ENCODE measurements at regions not wholly inside any gene's neighbourhood (a gene's known extent, or its start where the extent isn't known, plus 50 kb on each side); places are given as distances from the start of the nearest gene placed in this dataset.
A peak's percentile ranks its signal among the peaks of the same experiment; 100 is the strongest.
"Not testable (repeated sequence)": the region's sequence is repeated elsewhere in the genome, so short reads cannot be mapped to it uniquely, and the experiment has no call there.

DNA sequence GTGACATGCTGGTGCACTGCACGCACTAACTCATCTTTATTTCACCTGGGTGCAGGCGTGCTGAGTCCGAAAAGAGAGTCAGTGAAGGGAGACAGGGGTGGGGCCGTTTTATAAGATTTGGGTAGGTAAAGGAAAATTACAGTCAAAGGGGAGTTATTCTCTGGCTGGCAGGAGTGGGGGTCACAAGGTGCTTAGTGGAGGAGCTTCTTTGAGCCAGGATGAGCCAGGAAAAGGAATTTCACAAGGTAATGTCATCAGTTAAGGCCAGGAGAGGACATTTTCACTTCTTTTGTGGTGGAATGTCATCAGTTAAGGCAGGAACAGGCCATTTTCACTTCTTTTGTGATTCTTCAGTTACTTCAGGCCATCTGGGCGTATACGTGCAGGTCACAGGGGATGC is 1734.9 kb downstream of the SLITRK5 start:
- not testable (repeated sequence) for H3K4me2 ChIP-seq (ENCODE audit: low read depth, low read length, poor library complexity, severe bottlenecking); DNase-seq; H3K9ac ChIP-seq (ENCODE audit: low read length); H3K4me3 ChIP-seq (ENCODE audit: low read length); H3K27ac ChIP-seq (ENCODE audit: low read length); H3K79me2 ChIP-seq (ENCODE audit: low read length); H3K9me2 ChIP-seq (replicated peaks; ENCODE audit: insufficient read depth, low read length); H2AFZ ChIP-seq (ENCODE audit: low read length); H3K36me3 ChIP-seq (ENCODE audit: insufficient read depth, low read length); H3K27me3 ChIP-seq (ENCODE audit: low read length); H4K20me1 ChIP-seq (ENCODE audit: insufficient read depth, low read depth, low read length); H3K9me3 ChIP-seq (ENCODE audit: low read length); H3K4me1 ChIP-seq (ENCODE audit: low read length)

DNA sequence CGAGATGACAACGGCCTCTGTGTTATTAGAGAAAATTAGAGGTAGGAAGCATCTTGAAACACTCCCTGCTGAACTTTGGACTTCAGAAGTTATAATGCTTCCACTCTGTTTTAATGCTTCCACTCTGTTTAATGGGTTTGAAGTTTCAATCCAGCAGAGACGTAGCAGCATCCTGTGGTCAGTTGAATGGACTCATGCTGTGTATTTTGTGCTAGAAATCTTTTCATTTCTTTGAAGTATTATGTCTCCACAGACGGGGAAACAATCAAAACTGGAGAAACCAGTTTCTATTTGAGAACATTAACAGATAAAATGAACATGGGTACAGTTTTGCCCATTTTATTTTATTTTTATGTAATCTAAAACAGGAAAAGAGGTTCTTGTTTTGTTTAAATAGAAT is 1736.2 kb downstream of the SLITRK5 start:
- Histone ChIP-seq H2AFZ (ENCODE audit: low read length) (peak overlapping the region; percentile 87), H3K9me3 (ENCODE audit: low read length) (no peaks in the 10 kb centered on the region), H3K36me3 (ENCODE audit: insufficient read depth, low read length) (no peaks in the 10 kb centered on the region), H3K27ac (ENCODE audit: low read length) (no peak overlapping the region), H3K79me2 (ENCODE audit: low read length) (no peaks in the 10 kb centered on the region), H3K27me3 (ENCODE audit: low read length) (no peaks in the 10 kb centered on the region), H3K9ac (ENCODE audit: low read length) (no peak overlapping the region), H4K20me1 (ENCODE audit: insufficient read depth, low read depth, low read length) (no peaks in the 10 kb centered on the region), H3K9me2 (replicated peaks; ENCODE audit: insufficient read depth, low read length) (no peaks in the 10 kb centered on the region), H3K4me3 (ENCODE audit: low read length) (no peak overlapping the region), H3K4me1 (ENCODE audit: low read length) (peaks cover 6% of the 10 kb centered on the region; the same call in 1 of the 2 replicates), H3K4me2 (ENCODE audit: low read depth, low read length, poor library complexity, severe bottlenecking) (no peak overlapping the region)
- no peak for DNase-seq

DNA sequence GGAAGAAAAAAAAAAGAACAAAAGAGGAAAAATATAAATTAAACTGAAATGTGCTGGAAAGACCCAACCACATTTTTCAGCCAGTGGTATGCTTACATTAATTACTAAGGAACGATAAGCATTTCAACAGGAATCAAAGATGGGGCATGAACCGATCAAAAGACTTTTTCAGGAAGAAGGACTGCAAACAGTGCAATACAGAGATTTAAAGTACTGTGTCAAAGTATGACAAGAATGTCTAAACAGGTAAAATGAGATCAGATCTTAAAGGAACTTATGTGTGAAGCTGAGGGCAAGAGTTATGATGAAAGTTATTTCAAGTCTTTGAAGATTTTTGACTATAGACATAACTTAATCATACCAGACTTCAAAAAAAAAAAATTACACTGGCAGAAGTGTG is 1761.8 kb downstream of the SLITRK5 start:
- no peak for DNase-seq
- H3K36me3 ChIP-seq (ENCODE audit: insufficient read depth, low read length) = no peaks in the 10 kb centered on the region
- H3K27ac ChIP-seq (ENCODE audit: low read length) = no peak overlapping the region
- H3K4me2 ChIP-seq (ENCODE audit: low read depth, low read length, poor library complexity, severe bottlenecking) = no peak overlapping the region
- peak overlapping the region; percentile 3; the same call in 1 of the 2 replicates for H2AFZ ChIP-seq (ENCODE audit: low read length)
- H3K9me2 ChIP-seq (replicated peaks; ENCODE audit: insufficient read depth, low read length) = no peaks in the 10 kb centered on the region
- no peaks in the 10 kb centered on the region for H3K27me3 ChIP-seq (ENCODE audit: low read length)
- H4K20me1 ChIP-seq (ENCODE audit: insufficient read depth, low read depth, low read length) = no peaks in the 10 kb centered on the region
- H3K79me2 ChIP-seq (ENCODE audit: low read length) = no peaks in the 10 kb centered on the region
- no peaks in the 10 kb centered on the region for H3K4me1 ChIP-seq (ENCODE audit: low read length)
- H3K9me3 ChIP-seq (ENCODE audit: low read length) = 0 out of 2 replicates have a peak, but pooled peaks cover 3% of the 10 kb centered on the region
- H3K4me3 ChIP-seq (ENCODE audit: low read length) = no peak overlapping the region
- no peak overlapping the region for H3K9ac ChIP-seq (ENCODE audit: low read length)

DNA sequence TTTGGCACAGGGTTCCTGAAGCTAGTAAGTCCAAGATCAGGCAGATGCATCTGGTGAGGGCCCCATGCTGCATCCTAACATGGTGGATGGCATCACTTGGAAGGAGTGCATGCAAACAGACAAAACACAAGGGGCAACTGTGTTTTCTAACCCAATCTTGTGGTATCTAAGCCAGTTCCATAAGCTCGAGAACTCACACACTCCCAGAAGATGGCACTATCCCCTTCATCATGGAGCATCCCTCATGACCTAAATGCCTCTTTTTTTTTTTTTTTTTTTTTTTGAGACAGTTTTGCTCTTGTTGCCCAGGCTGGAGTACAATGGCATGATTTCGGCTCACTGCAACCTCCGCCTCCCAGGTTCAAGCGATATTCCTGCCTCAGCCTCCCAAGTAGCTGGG is 1763.5 kb downstream of the SLITRK5 start:
- not testable (repeated sequence) for H3K4me3 ChIP-seq (ENCODE audit: low read length); H3K9ac ChIP-seq (ENCODE audit: low read length); H3K9me2 ChIP-seq (replicated peaks; ENCODE audit: insufficient read depth, low read length); H3K27ac ChIP-seq (ENCODE audit: low read length); H3K36me3 ChIP-seq (ENCODE audit: insufficient read depth, low read length); H3K4me2 ChIP-seq (ENCODE audit: low read depth, low read length, poor library complexity, severe bottlenecking); H4K20me1 ChIP-seq (ENCODE audit: insufficient read depth, low read depth, low read length); H3K9me3 ChIP-seq (ENCODE audit: low read length); H2AFZ ChIP-seq (ENCODE audit: low read length); H3K27me3 ChIP-seq (ENCODE audit: low read length); H3K4me1 ChIP-seq (ENCODE audit: low read length); H3K79me2 ChIP-seq (ENCODE audit: low read length)
- DNase-seq = peak; percentile 45

DNA sequence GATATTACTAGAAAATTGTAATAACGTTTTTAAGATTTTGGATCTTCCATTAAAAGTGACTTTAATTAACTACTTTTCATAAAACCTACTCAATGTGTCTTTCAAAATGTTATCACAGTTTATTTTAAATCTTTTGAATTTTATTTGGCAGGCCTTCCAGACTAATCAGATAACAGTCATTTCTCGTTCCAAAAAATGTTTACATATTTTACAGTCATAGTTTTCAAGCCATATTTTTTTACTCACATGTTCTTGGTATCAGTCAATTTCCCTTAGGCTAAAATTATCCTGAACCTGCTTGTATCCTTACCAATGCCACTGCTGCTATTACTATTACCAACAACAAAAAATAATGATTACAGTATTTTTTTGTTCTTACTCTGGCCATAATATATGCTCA is 1783.5 kb downstream of the SLITRK5 start:
- Histone ChIP-seq H3K4me2 (ENCODE audit: low read depth, low read length, poor library complexity, severe bottlenecking) (no peak overlapping the region), H3K36me3 (ENCODE audit: insufficient read depth, low read length) (no peaks in the 10 kb centered on the region), H3K4me1 (ENCODE audit: low read length) (no peaks in the 10 kb centered on the region), H3K27ac (ENCODE audit: low read length) (no peak overlapping the region), H2AFZ (ENCODE audit: low read length) (peak overlapping the region; percentile 84; the same call in 1 of the 2 replicates), H3K9me3 (ENCODE audit: low read length) (no peaks in the 10 kb centered on the region), H3K9me2 (replicated peaks; ENCODE audit: insufficient read depth, low read length) (no peaks in the 10 kb centered on the region), H4K20me1 (ENCODE audit: insufficient read depth, low read depth, low read length) (no peaks in the 10 kb centered on the region), H3K79me2 (ENCODE audit: low read length) (no peaks in the 10 kb centered on the region), H3K4me3 (ENCODE audit: low read length) (no peak overlapping the region), H3K27me3 (ENCODE audit: low read length) (no peaks in the 10 kb centered on the region), H3K9ac (ENCODE audit: low read length) (no peak overlapping the region)
- DNase-seq = no peak

DNA sequence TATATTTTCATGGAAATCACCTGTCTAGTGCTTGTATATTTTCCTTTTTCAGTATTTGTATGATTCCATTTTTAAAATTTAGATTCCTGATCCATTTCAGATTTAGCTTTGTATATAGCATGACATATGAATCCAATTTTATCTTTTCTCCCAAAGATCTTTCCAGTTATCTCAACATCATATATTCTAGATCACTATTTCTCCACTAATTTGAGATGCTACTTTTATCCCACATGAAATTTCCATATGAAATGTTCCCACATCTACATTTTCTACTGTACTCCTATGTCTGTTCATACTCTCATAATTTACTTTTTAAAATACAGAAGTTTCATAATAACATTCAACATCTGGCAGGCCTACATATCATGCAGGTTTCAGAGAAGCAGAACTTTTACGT is 1784.1 kb downstream of the SLITRK5 start:
- Histone ChIP-seq H3K9me3 (ENCODE audit: low read length) (no peaks in the 10 kb centered on the region), H3K79me2 (ENCODE audit: low read length) (no peaks in the 10 kb centered on the region), H3K27ac (ENCODE audit: low read length) (no peak overlapping the region), H3K36me3 (ENCODE audit: insufficient read depth, low read length) (no peaks in the 10 kb centered on the region), H3K27me3 (ENCODE audit: low read length) (no peaks in the 10 kb centered on the region), H3K4me1 (ENCODE audit: low read length) (no peaks in the 10 kb centered on the region), H3K9ac (ENCODE audit: low read length) (no peak overlapping the region), H3K4me3 (ENCODE audit: low read length) (no peak overlapping the region), H3K4me2 (ENCODE audit: low read depth, low read length, poor library complexity, severe bottlenecking) (no peak overlapping the region), H2AFZ (ENCODE audit: low read length) (peak overlapping the region; percentile 84), H3K9me2 (replicated peaks; ENCODE audit: insufficient read depth, low read length) (no peaks in the 10 kb centered on the region), H4K20me1 (ENCODE audit: insufficient read depth, low read depth, low read length) (no peaks in the 10 kb centered on the region)
- no peak for DNase-seq

DNA sequence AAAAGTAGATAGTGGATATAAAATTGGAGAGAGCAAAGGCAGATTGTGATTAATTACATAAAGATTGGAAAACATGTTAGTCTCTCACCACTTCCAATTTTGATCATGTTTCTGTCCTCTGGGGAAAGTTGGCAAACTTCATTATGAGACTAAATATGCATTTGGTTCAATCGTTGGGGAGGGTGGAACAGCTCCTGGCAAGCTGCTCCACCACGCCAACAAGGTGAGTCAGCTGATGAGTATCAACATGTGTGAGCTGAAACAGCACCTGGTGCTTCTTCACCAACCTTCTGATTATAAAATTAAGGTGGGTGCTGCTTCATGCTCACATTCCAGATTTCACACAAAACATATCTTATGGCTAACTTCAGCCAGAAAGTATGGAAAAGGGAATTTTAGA is 1784.6 kb downstream of the SLITRK5 start:
- Histone ChIP-seq H3K9me2 (replicated peaks; ENCODE audit: insufficient read depth, low read length) (no peaks in the 10 kb centered on the region), H3K4me3 (ENCODE audit: low read length) (no peak overlapping the region), H3K4me2 (ENCODE audit: low read depth, low read length, poor library complexity, severe bottlenecking) (no peak overlapping the region), H3K79me2 (ENCODE audit: low read length) (no peaks in the 10 kb centered on the region), H3K9ac (ENCODE audit: low read length) (no peak overlapping the region), H3K27ac (ENCODE audit: low read length) (no peak overlapping the region), H3K4me1 (ENCODE audit: low read length) (no peaks in the 10 kb centered on the region), H4K20me1 (ENCODE audit: insufficient read depth, low read depth, low read length) (no peaks in the 10 kb centered on the region), H3K36me3 (ENCODE audit: insufficient read depth, low read length) (no peaks in the 10 kb centered on the region), H2AFZ (ENCODE audit: low read length) (peak overlapping the region; percentile 84), H3K9me3 (ENCODE audit: low read length) (no peaks in the 10 kb centered on the region), H3K27me3 (ENCODE audit: low read length) (no peaks in the 10 kb centered on the region)
- no peak for DNase-seq

DNA sequence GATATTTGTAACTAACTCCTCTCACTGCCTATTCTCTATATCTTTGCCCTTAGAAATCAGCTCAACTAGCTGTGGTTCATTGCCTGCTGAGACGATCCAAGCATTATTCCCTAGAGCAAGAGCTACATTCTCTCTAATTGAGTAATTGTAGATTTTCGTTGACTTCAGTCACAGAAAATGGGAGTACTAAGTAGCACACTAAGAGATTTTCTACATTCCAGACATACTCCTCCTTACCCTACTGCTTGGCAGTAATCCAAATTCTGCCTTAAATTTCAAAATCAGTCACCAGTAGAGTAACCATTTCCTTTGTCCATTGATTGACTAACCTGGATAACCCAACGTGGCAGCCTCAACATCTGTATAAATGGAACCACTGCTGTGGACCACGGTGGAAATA is 1786.8 kb downstream of the SLITRK5 start:
- Histone ChIP-seq H3K27ac (ENCODE audit: low read length) (no peak overlapping the region), H2AFZ (ENCODE audit: low read length) (no peak overlapping the region), H3K36me3 (ENCODE audit: insufficient read depth, low read length) (no peaks in the 10 kb centered on the region), H3K79me2 (ENCODE audit: low read length) (no peaks in the 10 kb centered on the region), H3K27me3 (ENCODE audit: low read length) (no peaks in the 10 kb centered on the region), H3K4me1 (ENCODE audit: low read length) (no peaks in the 10 kb centered on the region), H3K4me3 (ENCODE audit: low read length) (no peak overlapping the region), H3K9me2 (replicated peaks; ENCODE audit: insufficient read depth, low read length) (no peaks in the 10 kb centered on the region), H3K4me2 (ENCODE audit: low read depth, low read length, poor library complexity, severe bottlenecking) (no peak overlapping the region), H4K20me1 (ENCODE audit: insufficient read depth, low read depth, low read length) (no peaks in the 10 kb centered on the region), H3K9me3 (ENCODE audit: low read length) (no peaks in the 10 kb centered on the region), H3K9ac (ENCODE audit: low read length) (no peak overlapping the region)
- no peak for DNase-seq

DNA sequence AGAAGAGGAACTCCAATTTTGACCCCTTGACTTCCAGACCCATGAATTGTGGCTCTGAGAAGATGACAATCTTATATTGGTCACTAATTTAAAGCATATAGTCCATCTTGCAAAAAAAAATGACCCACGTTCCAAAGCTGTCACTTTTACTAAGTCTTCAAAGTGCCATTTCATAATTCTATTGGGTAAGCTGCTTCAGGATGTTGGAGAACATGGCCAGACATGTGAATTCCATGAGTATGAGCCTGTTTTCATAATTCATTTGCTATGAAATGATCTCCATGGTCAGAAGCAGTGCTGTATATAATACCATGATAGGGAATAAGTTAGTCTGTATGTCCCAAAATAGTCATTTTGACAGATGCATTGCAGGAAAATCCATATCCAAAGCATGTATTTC is 1787.3 kb downstream of the SLITRK5 start:
- no peak overlapping the region for H3K27ac ChIP-seq (ENCODE audit: low read length)
- H3K36me3 ChIP-seq (ENCODE audit: insufficient read depth, low read length) = no peaks in the 10 kb centered on the region
- H3K4me3 ChIP-seq (ENCODE audit: low read length) = no peak overlapping the region
- H4K20me1 ChIP-seq (ENCODE audit: insufficient read depth, low read depth, low read length) = no peaks in the 10 kb centered on the region
- H3K9me3 ChIP-seq (ENCODE audit: low read length) = no peaks in the 10 kb centered on the region
- H3K4me1 ChIP-seq (ENCODE audit: low read length) = no peaks in the 10 kb centered on the region
- DNase-seq = no peak
- no peak overlapping the region for H3K9ac ChIP-seq (ENCODE audit: low read length)
- no peaks in the 10 kb centered on the region for H3K79me2 ChIP-seq (ENCODE audit: low read length)
- no peak overlapping the region for H2AFZ ChIP-seq (ENCODE audit: low read length)
- H3K9me2 ChIP-seq (replicated peaks; ENCODE audit: insufficient read depth, low read length) = no peaks in the 10 kb centered on the region
- H3K4me2 ChIP-seq (ENCODE audit: low read depth, low read length, poor library complexity, severe bottlenecking) = no peak overlapping the region
- no peaks in the 10 kb centered on the region for H3K27me3 ChIP-seq (ENCODE audit: low read length)
